DMS53 (cell line): ENCODE measurements at regions not wholly inside any gene's neighbourhood (a gene's known extent, or its start where the extent isn't known, plus 50 kb on each side); places are given as distances from the start of the nearest gene placed in this dataset.

Experiments
- DNase-seq: peaks from one replicate; lab custom pipeline; 2025; lab: John Stamatoyannopoulos, UW

- DNase-seq, result no peak
Measured at GRCh38 chr2:237244976-237245646, 159.4 kb downstream of the COPS8 start.

DNA sequence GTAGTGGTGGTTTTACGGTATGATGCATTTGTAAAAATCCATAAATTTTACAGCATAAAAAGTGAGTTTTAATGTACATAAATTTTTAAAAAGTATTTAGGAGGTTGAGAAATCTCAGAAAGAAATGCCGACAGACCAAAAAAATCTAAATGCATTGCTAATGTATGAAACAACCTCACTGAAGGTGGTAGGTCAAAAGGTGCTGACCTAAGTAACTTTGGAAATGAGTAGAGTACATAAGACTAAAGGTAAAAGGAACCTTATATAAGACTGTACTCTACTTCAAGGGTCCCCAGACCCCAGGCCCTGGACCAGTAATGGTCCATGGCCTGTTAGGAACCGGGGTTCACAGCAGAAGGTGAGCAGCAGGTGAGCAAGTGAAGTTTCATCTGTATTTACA is 163.4 kb downstream of the COL6A3 start:
- DNase-seq, result no peak

GRCh38 chr2:237251986-237252385 is 162.0 kb downstream of the COL6A3 start:
- no peak for DNase-seq

DNA sequence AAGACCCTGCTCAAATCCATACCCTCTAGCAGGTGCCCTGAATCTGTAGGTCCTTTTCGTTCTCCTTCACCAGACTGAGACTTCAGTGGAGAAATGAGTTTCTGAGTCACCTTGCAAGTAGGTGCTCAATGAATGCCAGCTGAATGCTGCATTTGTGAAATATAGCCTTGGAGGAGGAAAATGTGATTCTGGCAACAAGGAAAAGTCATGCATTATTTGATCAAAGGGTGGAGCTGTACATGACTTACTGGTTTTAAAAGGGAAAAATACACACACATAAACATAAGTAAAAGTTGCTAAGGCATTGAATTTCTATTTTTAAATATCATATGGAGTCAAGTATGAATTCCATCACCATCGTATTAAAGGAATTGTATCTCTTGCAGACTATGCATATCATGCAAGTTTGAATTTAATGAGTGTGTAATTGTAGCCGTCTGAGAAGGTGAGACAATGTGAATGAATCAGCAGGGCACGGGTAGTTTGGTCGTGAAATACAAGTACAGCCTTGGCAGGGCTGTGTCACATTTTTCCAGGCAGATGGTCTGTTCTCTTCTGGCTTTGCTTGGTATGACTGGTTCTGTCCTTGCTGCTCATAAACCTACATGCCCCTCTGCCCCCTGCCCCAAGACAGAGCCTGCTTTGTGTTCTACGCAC is 160.8 kb downstream of the COL6A3 start:
- peak; percentile 29 for DNase-seq

DNA sequence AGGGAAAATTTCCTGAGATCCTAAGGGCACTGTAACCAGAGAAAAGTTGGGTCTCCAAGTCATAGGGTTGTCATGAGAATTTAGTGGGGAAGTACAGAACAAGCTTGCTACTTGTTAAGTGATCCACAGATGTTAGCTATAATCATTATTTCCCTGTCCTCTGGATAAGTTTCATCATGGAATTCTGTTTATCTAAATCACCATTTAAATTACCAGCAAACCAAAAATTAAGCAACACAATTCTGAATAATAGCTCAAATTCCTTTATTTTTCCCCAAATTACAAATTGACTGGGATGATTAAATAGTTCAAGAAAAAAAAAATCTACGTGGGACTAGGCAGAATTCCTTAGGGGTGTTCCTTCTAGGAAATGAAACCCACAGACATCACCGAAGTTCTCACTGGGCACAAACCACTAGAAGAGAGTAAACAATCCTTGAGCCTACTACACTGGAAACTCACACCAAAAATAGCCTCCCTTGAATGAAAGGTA is 159.5 kb downstream of the COL6A3 start:
- peak; percentile 65 for DNase-seq

GRCh38 chr2:237254911-237255578 is 158.9 kb downstream of the COL6A3 start:
- DNase-seq, result peak; percentile 65

DNA sequence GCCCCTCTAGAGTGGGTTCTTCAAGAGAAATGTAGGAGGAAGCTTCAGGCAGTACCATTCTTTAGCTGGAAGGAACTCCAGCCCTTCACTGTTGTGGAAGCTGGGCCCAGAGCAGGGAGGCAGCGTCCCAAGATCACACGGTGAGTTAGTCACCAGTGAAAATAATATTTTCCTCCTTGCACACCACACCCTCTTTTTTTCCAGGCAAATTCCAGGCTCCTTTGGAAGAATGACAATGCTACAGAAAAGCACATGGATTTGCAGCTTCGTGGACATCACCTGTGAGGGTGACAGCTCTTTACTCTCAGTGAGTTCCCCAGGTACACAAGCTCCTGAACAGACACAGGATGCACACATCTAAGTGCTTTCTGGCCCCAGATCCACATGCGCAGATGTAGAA is 157.1 kb downstream of the COL6A3 start:
- no peak for DNase-seq

- DNase-seq, result no peak
Measured at GRCh38 chr2:237257471-237257951, 156.5 kb downstream of the COL6A3 start.

- no peak for DNase-seq
Measured at GRCh38 chr2:237258116-237258515, 155.8 kb downstream of the COL6A3 start.

DNA sequence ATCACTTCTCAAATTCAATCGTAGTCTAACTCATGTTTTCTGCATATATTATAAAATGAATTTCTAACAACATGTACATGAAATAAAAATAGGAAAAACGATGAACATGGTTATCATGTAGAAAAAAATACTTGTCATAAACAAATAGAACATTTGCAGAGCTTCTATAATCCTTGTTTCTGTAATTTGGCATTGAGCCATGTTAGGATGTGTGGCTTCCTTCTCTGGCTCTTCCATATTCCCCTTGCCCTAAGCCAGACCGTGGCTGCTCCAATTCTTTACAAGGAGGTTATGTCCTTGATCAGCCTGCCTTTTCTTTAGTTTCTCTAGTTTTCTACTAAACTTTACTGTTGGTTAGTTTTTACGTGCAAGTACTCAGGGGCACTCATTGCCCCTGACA is 155.3 kb downstream of the COL6A3 start:
- no peak for DNase-seq

DNA sequence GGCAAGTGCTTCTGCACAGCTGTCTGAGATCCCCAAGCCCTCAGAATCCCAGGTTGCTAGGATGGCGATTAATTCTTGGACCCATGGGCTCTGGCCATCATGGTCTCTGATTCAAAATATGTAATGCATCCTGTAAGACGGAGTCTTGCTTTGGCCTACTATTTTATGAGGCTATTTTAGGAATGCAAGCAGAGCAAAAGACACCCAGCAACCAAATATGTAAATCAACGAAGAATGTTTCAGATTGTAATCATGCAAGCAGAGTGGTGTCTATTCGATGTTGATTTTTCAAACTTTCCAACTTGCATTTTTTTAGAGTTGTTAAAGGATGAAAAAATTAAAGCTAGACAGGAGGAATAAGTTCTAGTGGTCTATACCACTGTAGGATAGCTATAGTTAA is 154.8 kb downstream of the COL6A3 start:
- no peak for DNase-seq

- DNase-seq, result no peak
Measured at GRCh38 chr2:237260039-237260620, 153.8 kb downstream of the COL6A3 start.

DNA sequence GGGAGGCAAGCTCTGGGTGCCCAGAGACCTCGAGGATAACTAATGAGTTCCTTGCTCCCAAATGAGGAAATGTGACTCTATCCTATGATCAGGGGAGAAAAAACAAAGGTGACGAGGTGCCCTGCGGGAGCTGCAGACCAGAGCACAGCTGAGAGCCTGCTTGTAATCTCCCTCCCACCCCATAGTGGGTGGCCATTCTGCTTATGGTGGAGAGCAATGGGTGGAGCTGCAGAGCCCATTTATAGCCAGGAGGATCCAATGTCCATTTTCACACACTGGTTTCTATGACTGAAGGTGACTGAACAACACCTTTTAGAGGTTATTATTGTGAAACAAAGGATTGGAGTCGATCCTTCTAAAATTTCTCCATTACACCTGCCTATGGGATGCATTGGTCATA is 153.3 kb downstream of the COL6A3 start:
- no peak for DNase-seq

GRCh38 chr2:237261327-237261726 is 152.6 kb downstream of the COL6A3 start:
- DNase-seq, result no peak

GRCh38 chr2:237262838-237263771 is 150.9 kb downstream of the COL6A3 start:
- peak; percentile 35 for DNase-seq

GRCh38 chr2:237264480-237265219 is 149.3 kb downstream of the COL6A3 start:
- peak; percentile 30 for DNase-seq

GRCh38 chr2:237268004-237268708 is 145.8 kb downstream of the COL6A3 start:
- DNase-seq, result no peak

GRCh38 chr2:237269138-237269875 is 144.7 kb downstream of the COL6A3 start:
- no peak for DNase-seq

DNA sequence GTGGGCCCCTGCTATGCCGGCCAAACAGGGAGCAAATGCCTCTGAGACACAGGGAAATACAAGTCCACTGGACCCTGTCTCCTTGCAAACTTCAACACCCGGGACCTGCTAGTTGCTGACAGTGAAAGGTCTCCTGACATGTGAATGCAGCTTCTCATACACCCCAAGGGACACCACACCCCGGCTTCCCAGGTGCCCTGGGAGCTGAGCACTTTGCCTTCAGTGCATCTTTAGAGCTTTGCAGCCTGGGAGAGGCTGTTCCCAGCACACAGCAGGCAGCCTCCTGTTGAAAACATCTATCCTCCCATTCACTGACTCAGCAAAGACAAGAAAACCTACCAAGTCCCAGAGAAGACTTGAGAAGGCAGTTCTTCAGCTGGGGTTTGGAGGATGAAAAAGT is 143.4 kb downstream of the COL6A3 start:
- no peak for DNase-seq
